SJSA1 (cell line): ENCODE measurements at regions not wholly inside any gene's neighbourhood (a gene's known extent, or its start where the extent isn't known, plus 50 kb on each side); places are given as distances from the start of the nearest gene placed in this dataset.

Experiments
- DNase-seq, 2 experiments: peaks; one replicate each; pipeline ENCODE4 v3.0.0-alpha.2; 2015 to 2020; ENCODE audit warnings: low spot score in 2 of 2, low read depth in 1 of 2
- H3K27ac ChIP-seq: fragments of 250-450 bp; sonication (Bioruptor Pico); 2 replicates; pipeline ENCODE4 v1.5.1; 2020; ENCODE audit warnings: mild to moderate bottlenecking, moderate library complexity
- H3K27me3 ChIP-seq: fragments of 250-450 bp; sonication (Bioruptor Pico); replicated peaks from 2 replicates; pipeline ENCODE4 v1.5.1; 2020; ENCODE audit warnings: mild to moderate bottlenecking, moderate library complexity
- H3K36me3 ChIP-seq: fragments of 250-450 bp; sonication (Bioruptor Pico); 2 replicates; pipeline ENCODE4 v1.5.1; 2020; ENCODE audit warnings: mild to moderate bottlenecking
- H3K4me1 ChIP-seq: fragments of 250-450 bp; sonication (Bioruptor Pico); replicated peaks from 2 replicates; pipeline ENCODE4 v1.6.1; 2021; ENCODE audit warnings: mild to moderate bottlenecking
- H3K4me3 ChIP-seq: fragments of 250-450 bp; sonication (Bioruptor Pico); 2 replicates; pipeline ENCODE4 v1.5.1; 2020; ENCODE audit warnings: mild to moderate bottlenecking
- H3K9me3 ChIP-seq: fragments of 250-450 bp; sonication (Bioruptor Pico); replicated peaks from 2 replicates; pipeline ENCODE4 v1.5.1; 2020; ENCODE audit warnings: mild to moderate bottlenecking

DNA sequence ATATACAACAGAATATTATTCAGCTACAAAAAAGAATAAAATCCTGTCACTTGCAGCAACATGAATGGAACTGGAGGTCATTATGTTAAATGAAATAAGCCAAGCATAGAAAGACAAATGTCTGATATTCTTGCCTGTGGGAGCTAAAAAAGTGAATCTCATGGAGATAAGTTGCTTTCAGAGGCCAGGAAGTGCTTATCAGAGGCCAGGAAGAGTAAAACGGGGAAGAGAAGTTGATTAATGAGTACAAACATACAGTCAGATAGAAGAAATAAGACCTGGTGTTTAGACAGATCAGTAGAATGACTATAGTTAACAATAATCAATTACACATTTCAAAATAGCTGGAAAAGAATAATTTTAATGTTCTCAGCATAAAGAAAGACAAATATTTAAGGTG lies 54.4 kb upstream of the CPHXL start:
- DNase-seq: no peak
- Histone ChIP-seq H3K4me3 (no peak overlapping the region), H3K27ac (no peak overlapping the region), H3K9me3 (no peaks in the 10 kb centered on the region), H3K27me3 (no peaks in the 10 kb centered on the region; the same call in none of the 2 replicates), H3K4me1 (no peaks in the 10 kb centered on the region), H3K36me3 (no peaks in the 10 kb centered on the region)

DNA sequence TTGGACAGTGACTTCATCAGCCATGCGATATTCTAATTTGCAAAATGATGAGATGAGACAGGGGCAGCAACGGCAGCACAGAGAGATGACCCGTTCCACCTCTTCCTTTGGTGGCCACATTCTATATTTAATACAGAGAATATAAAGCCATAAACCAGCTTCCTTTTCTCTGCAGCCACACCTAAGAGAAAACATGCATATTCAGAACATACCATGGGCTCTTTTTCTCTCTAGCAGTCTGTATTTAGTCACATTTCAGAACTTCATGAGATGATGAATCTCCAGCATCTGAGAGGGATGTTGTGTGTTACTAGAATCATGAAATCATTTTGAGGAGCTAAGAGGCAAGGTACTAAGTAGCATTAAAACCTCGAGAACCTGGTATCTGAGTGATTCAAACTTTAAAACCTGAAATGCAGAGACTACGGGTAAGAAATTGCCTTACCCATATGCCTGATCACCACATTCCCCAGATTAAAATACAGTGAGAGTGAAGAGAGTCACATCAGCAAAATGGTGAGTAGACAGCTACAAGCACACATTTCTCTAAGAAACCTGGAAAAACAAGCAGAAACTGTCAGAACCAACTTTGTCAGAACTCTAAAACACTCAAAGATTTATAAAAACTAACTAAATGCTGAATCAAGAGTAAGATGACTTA lies 55.5 kb upstream of the CPHXL start:
- no peaks in the 10 kb centered on the region for H3K9me3 ChIP-seq
- DNase-seq: no peak
- H3K4me3 ChIP-seq: no peak overlapping the region
- no peak overlapping the region for H3K27ac ChIP-seq
- H3K36me3 ChIP-seq: no peaks in the 10 kb centered on the region
- H3K4me1 ChIP-seq: no peaks in the 10 kb centered on the region
- H3K27me3 ChIP-seq: no peaks in the 10 kb centered on the region; the same call in none of the 2 replicates

DNA sequence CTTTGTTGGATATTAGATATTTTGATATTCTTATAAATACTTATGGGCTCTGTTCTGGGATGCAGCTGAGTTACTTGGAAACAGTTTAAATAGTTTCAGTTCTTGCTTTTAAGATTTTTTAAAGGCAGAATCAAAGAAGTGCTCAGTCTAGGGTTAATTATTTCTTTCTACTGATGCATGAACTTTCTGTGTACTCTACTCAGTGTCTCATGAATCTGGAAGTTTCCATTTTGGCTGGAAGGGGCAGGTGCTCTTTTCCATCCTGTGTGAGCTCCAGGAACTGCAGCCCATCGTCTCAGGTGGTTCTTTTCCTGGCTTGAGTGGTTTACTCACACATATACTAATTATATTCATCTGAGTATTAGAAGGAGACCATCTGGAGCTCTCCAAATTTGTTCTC lies 61.1 kb upstream of the CPHXL start:
- DNase-seq: no peak
- H3K4me3 ChIP-seq: no peak overlapping the region
- H3K9me3 ChIP-seq: no peaks in the 10 kb centered on the region
- no peak overlapping the region for H3K27ac ChIP-seq
- H3K36me3 ChIP-seq: no peaks in the 10 kb centered on the region
- H3K27me3 ChIP-seq: no peaks in the 10 kb centered on the region; the same call in 1 of the 2 replicates
- no peaks in the 10 kb centered on the region for H3K4me1 ChIP-seq

DNA sequence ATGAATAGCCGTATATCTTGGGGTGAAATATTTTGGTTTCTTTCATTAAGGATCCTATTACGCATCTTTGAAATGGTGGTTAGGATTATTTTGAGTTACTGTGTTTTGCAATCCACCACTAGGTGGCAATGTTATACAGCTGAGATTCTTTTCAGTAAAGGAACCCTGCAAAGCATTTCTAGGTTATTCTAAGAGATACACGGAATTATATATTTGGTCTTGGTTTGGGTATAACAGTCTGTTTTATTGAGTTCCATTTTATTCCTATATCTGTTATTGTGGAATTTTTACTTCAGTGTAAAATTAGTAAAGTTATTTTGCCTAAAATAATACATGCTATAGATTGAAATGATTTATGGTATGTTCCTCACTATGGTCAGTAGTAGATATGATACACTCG lies 62.9 kb upstream of the CPHXL start:
- no peaks in the 10 kb centered on the region for H3K4me1 ChIP-seq
- no peaks in the 10 kb centered on the region for H3K9me3 ChIP-seq
- no peak overlapping the region for H3K4me3 ChIP-seq
- peak in 1 of 2 experiments; percentile 29 for DNase-seq
- H3K27me3 ChIP-seq: no peaks in the 10 kb centered on the region; the same call in 1 of the 2 replicates
- H3K27ac ChIP-seq: no peak overlapping the region
- no peaks in the 10 kb centered on the region for H3K36me3 ChIP-seq

DNA sequence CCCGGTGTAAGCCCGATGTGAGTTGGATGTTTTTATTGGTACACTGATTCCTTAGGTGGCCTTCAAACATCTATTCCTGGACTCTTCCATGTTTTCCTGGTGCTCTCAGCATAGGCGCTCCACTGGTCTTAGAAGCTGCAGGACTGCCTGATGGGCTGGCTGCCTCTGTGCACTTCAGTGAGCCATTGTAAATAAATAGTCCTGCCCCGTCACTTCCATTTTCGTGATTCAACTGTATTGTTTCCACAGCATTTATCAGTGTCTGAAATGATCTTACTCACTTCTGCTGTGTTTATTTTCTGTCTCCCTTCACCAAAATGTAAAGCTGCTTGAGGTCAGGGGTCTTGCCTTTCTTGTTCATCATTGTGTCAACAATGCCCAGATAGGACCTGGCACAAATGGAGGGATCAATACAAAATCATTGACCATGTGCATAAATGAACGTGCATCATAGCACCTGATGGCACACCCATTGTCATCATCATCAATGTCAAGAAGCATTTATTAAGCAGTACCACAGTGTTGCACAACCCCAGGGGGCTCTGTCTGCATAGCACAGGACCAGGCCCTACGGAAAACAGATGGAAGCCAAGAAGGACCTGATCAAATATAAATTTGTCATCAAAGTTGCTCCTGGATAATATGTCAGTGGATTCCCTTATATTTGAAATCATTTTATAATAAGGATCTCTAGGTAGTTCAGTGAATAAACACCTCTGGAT lies 66.6 kb upstream of the CPHXL start:
- Histone ChIP-seq H3K4me1 (no peaks in the 10 kb centered on the region), H3K27me3 (no peaks in the 10 kb centered on the region), H3K4me3 (no peak overlapping the region), H3K36me3 (no peaks in the 10 kb centered on the region), H3K9me3 (no peaks in the 10 kb centered on the region), H3K27ac (no peak overlapping the region)
- no peak for DNase-seq

DNA sequence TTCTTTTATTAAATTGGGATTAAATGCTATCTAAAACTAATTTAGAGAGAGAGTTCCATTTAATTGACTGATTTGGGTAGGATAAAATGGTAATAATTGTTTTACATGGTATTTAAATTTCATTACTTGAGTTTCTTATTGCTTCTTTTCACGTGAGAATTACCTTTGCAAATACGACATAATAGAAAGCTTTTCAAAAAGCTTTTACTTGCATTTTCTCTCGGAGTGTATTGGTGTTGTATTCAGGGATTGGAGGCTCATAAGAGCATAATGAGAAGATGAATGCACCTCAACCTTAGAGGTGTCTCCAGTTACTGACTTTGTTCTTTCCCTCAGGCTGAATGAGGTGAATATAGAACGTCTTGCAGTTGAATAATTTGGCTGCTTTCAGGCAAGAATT lies 67.4 kb upstream of the CPHXL start:
- Histone ChIP-seq H3K27ac (no peak overlapping the region), H3K4me1 (no peaks in the 10 kb centered on the region), H3K36me3 (no peaks in the 10 kb centered on the region), H3K27me3 (no peaks in the 10 kb centered on the region), H3K9me3 (no peaks in the 10 kb centered on the region), H3K4me3 (no peak overlapping the region)
- no peak for DNase-seq

DNA sequence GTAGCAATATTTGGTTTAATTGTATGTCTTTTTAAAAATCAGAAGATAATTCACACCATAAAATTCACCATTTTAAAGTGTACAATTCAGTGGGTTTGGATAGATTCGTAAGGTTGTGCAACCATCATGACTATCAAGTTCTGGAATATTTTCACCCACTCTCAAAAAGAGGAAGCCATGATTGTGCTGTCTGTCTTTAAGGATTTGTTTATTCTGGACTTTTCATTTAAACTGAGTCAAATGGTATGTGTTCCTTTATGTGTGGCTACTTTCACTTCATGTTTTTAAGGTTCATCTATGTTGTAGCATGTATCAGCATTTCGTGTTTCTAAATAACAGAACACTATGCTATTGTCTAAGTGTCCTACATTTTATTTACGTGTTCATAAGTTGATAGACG lies 68.1 kb upstream of the CPHXL start:
- Histone ChIP-seq H3K36me3 (no peaks in the 10 kb centered on the region), H3K27ac (no peak overlapping the region), H3K27me3 (no peaks in the 10 kb centered on the region), H3K4me3 (no peak overlapping the region), H3K4me1 (no peaks in the 10 kb centered on the region), H3K9me3 (no peaks in the 10 kb centered on the region)
- DNase-seq: no peak

DNA sequence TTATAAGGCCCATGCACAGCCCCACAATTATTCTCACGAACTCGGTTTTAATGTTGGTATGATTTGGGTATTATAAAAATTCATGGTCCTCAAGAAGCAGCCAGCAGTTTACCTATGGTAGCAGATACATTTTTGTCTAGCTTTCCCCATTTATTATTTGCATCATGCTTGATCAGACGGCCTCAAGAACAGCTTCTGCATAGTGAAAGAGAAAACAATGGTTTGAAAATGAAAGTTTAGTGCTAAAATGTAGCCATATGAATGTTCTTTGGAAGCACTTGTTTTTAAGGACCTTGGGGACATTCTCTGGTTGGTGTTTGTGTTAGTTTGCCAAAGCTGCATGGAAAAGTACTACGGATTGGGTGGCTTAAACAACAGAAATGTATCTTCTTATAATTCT lies 72.4 kb upstream of the CPHXL start:
- no peaks in the 10 kb centered on the region for H3K36me3 ChIP-seq
- H3K27me3 ChIP-seq: no peaks in the 10 kb centered on the region
- H3K27ac ChIP-seq: no peak overlapping the region
- H3K4me3 ChIP-seq: no peak overlapping the region
- no peak for DNase-seq
- no peaks in the 10 kb centered on the region for H3K4me1 ChIP-seq
- no peaks in the 10 kb centered on the region for H3K9me3 ChIP-seq

DNA sequence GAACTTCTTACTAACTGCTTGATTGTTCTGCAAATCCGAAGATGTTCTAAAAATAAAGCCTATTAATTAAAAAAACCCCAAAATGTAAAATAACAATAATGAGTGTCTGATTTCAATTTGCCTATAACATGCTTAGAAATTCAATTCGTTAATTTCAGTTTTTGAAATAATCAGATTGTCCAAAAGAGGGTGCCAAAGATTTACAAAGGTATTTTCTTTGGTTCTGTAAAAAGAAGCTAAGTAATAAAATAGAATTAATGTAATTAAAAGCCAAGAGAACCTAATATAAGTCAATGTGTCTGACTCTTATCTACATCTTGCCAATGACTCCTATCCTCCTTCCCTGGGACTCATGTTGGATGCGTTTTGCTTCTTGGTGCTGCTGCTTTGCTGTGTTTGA lies 75.0 kb upstream of the CPHXL start:
- Histone ChIP-seq H3K36me3 (no peaks in the 10 kb centered on the region), H3K9me3 (no peaks in the 10 kb centered on the region), H3K27ac (no peak overlapping the region), H3K27me3 (no peaks in the 10 kb centered on the region), H3K4me1 (no peaks in the 10 kb centered on the region), H3K4me3 (no peak overlapping the region)
- DNase-seq: no peak

DNA sequence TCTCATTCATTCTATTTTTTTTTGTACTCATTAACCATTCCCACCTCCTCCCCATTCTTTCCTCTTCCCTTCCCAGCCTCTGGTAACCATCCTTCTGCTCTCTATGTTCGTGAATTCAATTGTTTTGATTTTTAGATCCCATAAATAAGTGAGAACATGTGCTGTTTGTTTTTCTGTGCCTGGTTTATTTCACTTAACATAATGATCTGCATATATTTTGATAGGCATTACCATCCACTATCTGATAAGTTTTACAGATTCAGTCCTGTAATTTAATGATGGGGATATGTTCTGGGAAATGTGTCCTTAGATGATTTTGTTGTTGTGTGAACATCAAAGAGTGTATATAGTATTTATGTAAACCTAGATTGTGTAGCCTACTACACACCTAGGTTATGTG lies 77.5 kb upstream of the CPHXL start:
- Histone ChIP-seq H3K27me3 (no peaks in the 10 kb centered on the region), H3K9me3 (no peaks in the 10 kb centered on the region), H3K36me3 (no peaks in the 10 kb centered on the region), H3K4me1 (no peaks in the 10 kb centered on the region), H3K4me3 (no peak overlapping the region), H3K27ac (no peak overlapping the region)
- DNase-seq: no peak

DNA sequence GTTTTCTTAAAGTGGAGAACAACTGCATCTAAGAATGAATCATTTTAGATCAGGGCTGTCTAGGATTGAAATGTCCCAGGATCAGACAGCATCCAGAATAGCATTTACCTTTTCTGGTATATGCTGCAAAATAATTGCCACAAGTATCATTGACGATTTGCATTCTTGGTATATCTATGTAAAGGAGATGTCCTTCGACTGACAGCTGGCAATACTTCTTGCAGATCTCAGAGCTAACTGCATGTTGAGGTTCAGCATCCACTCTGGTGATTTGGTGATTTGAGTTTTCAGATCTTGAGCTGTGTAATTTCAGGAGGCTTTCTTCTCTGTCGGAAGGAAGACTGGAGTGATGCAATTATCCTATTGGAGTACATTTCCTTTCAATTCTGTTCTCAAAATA lies 78.1 kb upstream of the CPHXL start:
- no peaks in the 10 kb centered on the region for H3K27me3 ChIP-seq

DNA sequence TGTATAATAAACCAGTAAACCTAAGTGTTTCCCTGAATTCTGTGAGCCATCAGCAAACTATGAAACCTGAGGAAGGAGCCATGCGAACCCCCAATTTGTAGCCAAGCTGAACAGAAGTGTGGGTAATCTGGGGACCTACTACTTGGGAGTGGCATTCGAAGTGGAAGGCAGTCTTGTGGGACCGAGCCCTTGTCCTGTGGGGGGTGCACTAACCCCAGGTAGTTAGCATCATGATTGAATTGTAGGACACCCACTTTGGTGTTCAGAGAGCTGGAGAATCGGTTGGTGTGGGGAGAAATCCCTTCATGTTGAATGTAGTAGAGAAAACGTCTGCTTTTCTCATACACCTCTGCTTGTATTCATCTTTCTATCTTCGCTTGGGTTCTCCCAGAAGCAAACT lies 79.7 kb upstream of the CPHXL start:
- no peaks in the 10 kb centered on the region for H3K27me3 ChIP-seq
- no peak for DNase-seq

More for the DNA sequence above, 78.1 kb upstream of the CPHXL start:
- Histone ChIP-seq H3K36me3 (no peaks in the 10 kb centered on the region), H3K9me3 (no peaks in the 10 kb centered on the region), H3K4me3 (no peak overlapping the region), H3K4me1 (no peaks in the 10 kb centered on the region), H3K27ac (no peak overlapping the region)
- DNase-seq: no peak

DNA sequence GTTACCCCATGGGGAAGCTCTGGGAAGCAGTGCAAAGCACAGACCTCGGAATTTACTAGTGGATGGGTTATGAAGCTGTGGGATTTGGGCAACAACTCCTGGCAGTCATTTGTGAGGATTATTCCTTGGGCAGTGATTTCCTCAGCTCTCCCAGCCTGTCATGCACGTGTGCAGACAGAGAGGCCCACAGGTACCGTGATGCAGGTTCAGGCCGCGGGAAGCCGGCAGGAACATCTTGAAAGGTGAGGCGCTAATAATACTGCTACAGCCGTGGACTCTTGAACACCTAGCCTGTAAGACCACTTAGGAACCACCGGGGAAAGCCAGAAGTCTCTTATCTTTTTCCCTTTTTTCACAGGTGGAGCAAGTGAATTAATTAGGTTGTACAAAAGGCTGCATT lies 80.2 kb upstream of the CPHXL start:
- Histone ChIP-seq H3K36me3 (no peaks in the 10 kb centered on the region), H3K4me1 (no peaks in the 10 kb centered on the region), H3K27me3 (no peaks in the 10 kb centered on the region), H3K27ac (no peak overlapping the region), H3K9me3 (no peaks in the 10 kb centered on the region), H3K4me3 (no peak overlapping the region)
- no peak for DNase-seq

More for the DNA sequence above, 79.7 kb upstream of the CPHXL start:
- Histone ChIP-seq H3K4me1 (no peaks in the 10 kb centered on the region), H3K27ac (no peak overlapping the region), H3K36me3 (no peaks in the 10 kb centered on the region), H3K4me3 (no peak overlapping the region), H3K9me3 (no peaks in the 10 kb centered on the region)

DNA sequence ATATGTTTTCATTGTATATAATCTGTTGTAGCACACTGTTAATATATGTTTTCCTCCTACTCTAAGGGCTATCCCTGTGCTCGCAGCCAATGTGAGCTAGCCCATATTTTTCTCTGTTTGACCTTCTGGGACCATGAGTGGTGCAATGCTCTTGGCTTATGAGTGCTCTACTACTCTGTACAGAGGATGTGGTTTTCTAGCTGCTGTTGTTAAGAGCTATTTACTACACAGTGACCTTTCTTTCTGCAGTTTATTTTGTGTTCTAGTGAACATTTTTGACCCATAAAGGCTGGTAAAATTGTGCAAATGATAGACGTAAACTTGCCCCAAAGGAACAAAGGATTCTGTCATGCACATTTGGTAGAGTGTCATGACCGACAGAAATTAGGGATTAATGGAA lies 84.1 kb upstream of the CPHXL start:
- H3K4me1 ChIP-seq: no peaks in the 10 kb centered on the region
- H3K36me3 ChIP-seq: no peaks in the 10 kb centered on the region
- DNase-seq: no peak
- no peaks in the 10 kb centered on the region for H3K9me3 ChIP-seq
- H3K4me3 ChIP-seq: no peak overlapping the region
- H3K27ac ChIP-seq: no peak overlapping the region
- H3K27me3 ChIP-seq: no peaks in the 10 kb centered on the region
